ENCODE measurements at regions not wholly inside any gene's neighbourhood (a gene's known extent, or its start where the extent isn't known, plus 50 kb on each side); places are given as distances from the start of the nearest gene placed in this dataset.

GRCh38 chr1:61519631-61520030 lies 205.3 kb downstream of the TM2D1 start:
- DNase-seq, result no peak

GRCh38 chr1:61518670-61519400 lies 206.1 kb downstream of the TM2D1 start:
- no peak for DNase-seq

- DNase-seq, result no peak
Observed at GRCh38 chr1:61517345-61517744, 207.6 kb downstream of the TM2D1 start.

- no peak for DNase-seq
Observed at GRCh38 chr1:61515096-61515495, 209.8 kb downstream of the TM2D1 start.

Data from activated CD8-positive, alpha-beta memory T cell treated with anti-CD3 and anti-CD28 coated beads for 24 hours (primary cell).